ENCODE measurements at regions not wholly inside any gene's neighbourhood (a gene's known extent, or its start where the extent isn't known, plus 50 kb on each side); places are given as distances from the start of the nearest gene placed in this dataset.

GRCh38 chr14:104390941-104391901 lies 188.3 kb upstream of the C14orf180 start:
- POLR2A ChIA-PET: no interaction called here
- CTCF ChIA-PET: no interaction called here
- TF ChIP-seq CTCF (IDR thresholded peaks at IDR 0.05; ENCODE audit: control extremely low read depth, extremely low read depth, low read depth, missing control alignments): no peak
- no peak for DNase-seq (ENCODE audit: extremely low spot score)

GRCh38 chr14:104392001-104392395 lies 187.6 kb upstream of the C14orf180 start:
- no peak for TF ChIP-seq CTCF (IDR thresholded peaks at IDR 0.05; ENCODE audit: control extremely low read depth, extremely low read depth, low read depth, missing control alignments)
- CTCF ChIA-PET: no interaction called here
- DNase-seq (ENCODE audit: extremely low spot score): no peak
- POLR2A ChIA-PET: no interaction called here

DNA sequence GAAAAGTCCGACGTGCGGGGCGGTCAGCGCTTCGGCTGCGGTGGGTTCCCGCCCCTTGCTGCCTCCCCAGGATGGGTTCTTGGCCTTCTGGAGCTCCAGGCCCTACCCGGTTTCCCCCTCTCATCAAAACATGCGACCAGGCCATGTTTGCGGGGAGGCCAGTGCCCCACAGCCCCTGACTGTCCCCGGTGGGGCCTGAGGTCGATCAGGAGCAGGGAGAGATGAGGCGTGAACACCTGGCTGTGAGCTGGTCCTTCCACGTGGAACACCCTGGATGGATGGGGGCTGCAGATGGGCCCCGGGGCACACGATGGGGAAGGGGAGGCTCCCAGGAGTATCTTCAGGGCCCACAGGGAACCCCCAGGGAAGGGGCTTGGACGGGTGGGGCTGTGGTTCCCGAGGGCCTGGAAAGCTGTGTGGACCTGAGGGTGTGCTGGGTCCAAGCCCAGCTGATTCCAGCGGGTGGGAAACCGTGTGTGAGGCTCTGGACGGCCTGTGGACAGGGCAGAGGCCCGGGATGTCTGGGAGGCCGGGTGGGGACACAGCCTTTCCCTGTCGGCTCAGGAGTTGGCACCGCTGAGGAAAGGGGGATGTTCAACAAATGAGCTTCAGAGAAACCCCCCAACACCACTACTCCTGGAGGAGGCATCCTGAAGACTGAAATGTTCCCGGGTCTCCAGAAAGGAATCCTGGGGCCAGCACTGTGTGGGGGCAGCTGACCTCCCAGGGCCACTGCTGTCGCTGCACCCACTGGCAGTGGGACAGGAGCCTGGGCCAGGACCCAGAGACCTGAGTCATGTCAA lies 187.0 kb upstream of the C14orf180 start:
- no peak for TF ChIP-seq CTCF (IDR thresholded peaks at IDR 0.05; ENCODE audit: control extremely low read depth, extremely low read depth, low read depth, missing control alignments)
- DNase-seq (ENCODE audit: extremely low spot score): no peak
- ChIA-PET POLR2A (no interaction called here), CTCF (interaction anchor here (1.3 kb wide), 1 partner anchor 11 kb away, joined by 4 read pairs; no protein-coding TSS in a partner anchor)

DNA sequence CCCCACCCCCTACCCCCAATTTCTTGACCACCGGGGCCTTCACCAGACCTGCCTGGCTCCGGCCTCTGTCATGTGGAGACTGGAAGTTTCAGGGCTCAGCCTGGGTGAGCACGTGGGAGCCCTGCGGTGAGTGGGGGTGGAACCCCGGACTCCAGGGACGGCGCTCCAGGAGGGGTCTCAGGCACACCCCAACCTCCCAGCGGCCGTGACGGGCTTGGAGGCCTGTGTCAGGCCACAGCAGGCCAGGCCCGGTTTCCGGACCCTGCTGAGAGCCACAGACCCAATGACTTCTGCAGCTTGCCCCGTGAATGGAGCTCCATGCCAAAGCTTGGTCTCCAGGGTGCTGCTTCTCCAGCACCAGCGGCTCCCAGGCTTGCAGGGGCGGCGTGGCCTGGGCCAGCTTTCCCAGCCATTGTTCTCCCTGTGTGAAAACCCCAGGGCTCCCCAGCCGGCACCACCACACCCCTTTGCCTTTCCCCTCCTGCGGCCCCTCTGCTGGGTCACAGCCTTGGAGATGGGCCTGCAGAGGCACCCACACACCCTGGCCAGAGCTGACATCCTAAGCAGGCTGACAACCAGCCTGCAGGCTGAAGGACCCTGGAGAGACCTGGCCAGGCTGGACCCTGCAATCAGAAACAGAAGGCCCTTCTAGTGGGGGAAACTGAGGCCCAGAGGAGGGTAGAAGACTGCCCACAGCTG lies 186.2 kb upstream of the C14orf180 start:
- no peak for TF ChIP-seq CTCF (IDR thresholded peaks at IDR 0.05; ENCODE audit: control extremely low read depth, extremely low read depth, low read depth, missing control alignments)
- POLR2A ChIA-PET: no interaction called here
- no peak for DNase-seq (ENCODE audit: extremely low spot score)
- CTCF ChIA-PET: interaction anchor here (1.3 kb wide), 1 partner anchor 11 kb away, joined by 4 read pairs; no protein-coding TSS in a partner anchor

DNA sequence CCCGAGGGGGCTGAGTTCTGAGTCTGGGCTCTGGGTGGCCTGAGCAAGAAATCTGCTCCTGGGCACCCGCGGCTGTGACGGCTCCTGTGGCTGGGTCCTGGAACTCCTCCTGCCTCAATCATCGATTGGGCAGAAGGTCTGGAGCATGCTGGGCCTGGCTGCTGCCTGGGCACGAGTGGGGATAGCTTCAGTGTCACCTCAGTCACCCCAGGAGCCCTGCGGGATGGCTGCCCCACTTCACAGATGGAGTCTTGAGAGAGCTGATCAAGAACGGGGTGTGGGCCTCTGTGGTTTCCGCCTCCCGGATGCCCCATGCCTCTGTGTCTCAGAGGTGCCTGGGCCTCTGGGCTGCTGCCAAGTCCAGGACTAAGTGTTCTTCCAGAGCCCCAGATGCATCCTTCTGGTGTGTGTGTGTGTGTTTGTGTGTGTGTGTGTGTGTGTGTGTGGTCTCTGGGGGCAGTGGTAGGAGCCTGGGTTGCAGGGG lies 185.6 kb upstream of the C14orf180 start:
- POLR2A ChIA-PET: no interaction called here
- CTCF ChIA-PET: interaction anchor here (1.3 kb wide), 1 partner anchor 12 kb away, joined by 4 read pairs; no protein-coding TSS in a partner anchor
- DNase-seq (ENCODE audit: extremely low spot score): no peak
- no peak for TF ChIP-seq CTCF (IDR thresholded peaks at IDR 0.05; ENCODE audit: control extremely low read depth, extremely low read depth, low read depth, missing control alignments)

GRCh38 chr14:104394409-104394851 lies 185.1 kb upstream of the C14orf180 start:
- TF ChIP-seq CTCF (IDR thresholded peaks at IDR 0.05; ENCODE audit: control extremely low read depth, extremely low read depth, low read depth, missing control alignments): no peak
- no peak for DNase-seq (ENCODE audit: extremely low spot score)
- ChIA-PET CTCF (no interaction called here), POLR2A (no interaction called here)
